ENCODE measurements at regions not wholly inside any gene's neighbourhood (a gene's known extent, or its start where the extent isn't known, plus 50 kb on each side); places are given as distances from the start of the nearest gene placed in this dataset.

GRCh38 chrX:18065956-18066355 lies 154.7 kb downstream of the BEND2 start:
- no peak overlapping the region for H3K4me3 ChIP-seq (replicated peaks; ENCODE audit: low read depth, low read length)
- TF ChIP-seq CTCF (IDR thresholded peaks at IDR 0.05; ENCODE audit: insufficient read depth, low read length, poor library complexity, severe bottlenecking) = no peak
- no peaks in the 10 kb centered on the region for H3K36me3 ChIP-seq (ENCODE audit: control insufficient read depth, insufficient read depth, low read length)
- no peak for DNase-seq (ENCODE audit: extremely low read depth, insufficient read length)
- H3K27me3 ChIP-seq (replicated peaks; ENCODE audit: control insufficient read depth, insufficient read depth, low read length) = no peaks in the 10 kb centered on the region

DNA sequence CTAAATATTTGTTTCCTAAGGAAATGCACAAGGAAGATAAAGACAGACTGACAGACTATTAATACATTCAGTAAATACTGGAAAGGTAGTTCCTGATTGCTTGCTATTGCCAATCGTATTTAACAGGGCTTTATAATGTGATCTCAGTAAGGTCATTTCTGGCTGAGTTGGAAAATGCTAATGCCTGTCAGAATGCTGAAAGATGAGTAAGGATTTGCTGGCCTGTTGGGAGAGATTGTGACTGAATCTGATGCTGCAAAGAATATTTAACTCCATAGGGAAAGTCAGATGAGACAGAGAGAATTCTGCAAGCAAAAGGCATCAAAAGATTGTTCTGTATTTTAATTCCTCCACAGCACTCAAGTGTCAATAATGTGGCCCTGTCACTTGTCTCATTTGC lies 169.0 kb downstream of the BEND2 start:
- Histone ChIP-seq H3K27me3 (replicated peaks; ENCODE audit: control insufficient read depth, insufficient read depth, low read length) (no peaks in the 10 kb centered on the region), H3K36me3 (ENCODE audit: control insufficient read depth, insufficient read depth, low read length) (no peaks in the 10 kb centered on the region), H3K4me3 (replicated peaks; ENCODE audit: low read depth, low read length) (no peak overlapping the region)
- no peak for DNase-seq (ENCODE audit: extremely low read depth, insufficient read length)
- TF ChIP-seq CTCF (IDR thresholded peaks at IDR 0.05; ENCODE audit: insufficient read depth, low read length, poor library complexity, severe bottlenecking) = no peak

DNA sequence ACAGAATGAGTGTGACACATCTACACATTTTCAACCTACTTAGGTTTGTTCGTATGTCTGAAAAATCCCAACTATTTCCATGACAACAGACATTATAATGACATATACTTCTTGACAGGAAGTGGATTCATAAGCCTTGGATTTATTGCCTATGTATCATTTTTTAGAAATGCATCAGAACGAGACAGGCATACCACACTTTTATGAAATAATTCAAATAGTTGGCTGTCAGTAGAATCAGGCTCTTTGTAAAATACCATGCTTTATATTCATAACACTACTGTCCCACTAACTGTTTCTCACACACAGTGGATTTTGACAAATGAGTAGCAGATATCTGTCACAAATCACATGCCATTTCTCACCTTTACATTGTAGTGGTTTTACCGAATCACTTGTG lies 173.2 kb downstream of the BEND2 start:
- Histone ChIP-seq H3K27me3 (replicated peaks; ENCODE audit: control insufficient read depth, insufficient read depth, low read length) (no peaks in the 10 kb centered on the region), H3K4me3 (replicated peaks; ENCODE audit: low read depth, low read length) (no peak overlapping the region), H3K36me3 (ENCODE audit: control insufficient read depth, insufficient read depth, low read length) (no peaks in the 10 kb centered on the region)
- DNase-seq (ENCODE audit: extremely low read depth, insufficient read length) = no peak
- no peak for TF ChIP-seq CTCF (IDR thresholded peaks at IDR 0.05; ENCODE audit: insufficient read depth, low read length, poor library complexity, severe bottlenecking)

DNA sequence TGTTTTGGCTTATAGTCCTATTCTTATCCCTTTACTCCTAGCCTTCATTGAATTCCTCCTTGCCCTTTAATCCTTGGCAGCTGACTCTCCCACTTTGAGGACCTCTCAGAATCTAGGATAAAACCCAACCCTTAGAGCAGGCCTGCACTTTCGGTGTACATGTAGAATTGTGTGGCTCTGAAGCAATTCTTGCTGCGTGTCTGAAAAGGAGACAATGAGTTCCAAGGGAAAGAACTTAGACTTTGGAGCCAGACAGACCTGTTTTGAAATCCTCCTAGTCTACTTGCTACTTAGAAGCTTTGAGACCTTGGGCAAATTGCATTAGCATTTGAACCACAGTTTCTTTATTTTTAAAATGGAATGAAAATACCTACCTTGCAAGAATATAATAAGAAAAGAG lies 175.2 kb downstream of the BEND2 start:
- TF ChIP-seq CTCF (IDR thresholded peaks at IDR 0.05; ENCODE audit: insufficient read depth, low read length, poor library complexity, severe bottlenecking) = no peak
- H3K27me3 ChIP-seq (replicated peaks; ENCODE audit: control insufficient read depth, insufficient read depth, low read length) = no peaks in the 10 kb centered on the region
- no peak for DNase-seq (ENCODE audit: extremely low read depth, insufficient read length)
- H3K36me3 ChIP-seq (ENCODE audit: control insufficient read depth, insufficient read depth, low read length) = no peaks in the 10 kb centered on the region
- no peak overlapping the region for H3K4me3 ChIP-seq (replicated peaks; ENCODE audit: low read depth, low read length)

- no peaks in the 10 kb centered on the region for H3K36me3 ChIP-seq (ENCODE audit: control insufficient read depth, insufficient read depth, low read length)
- H3K4me3 ChIP-seq (replicated peaks; ENCODE audit: low read depth, low read length) = no peak overlapping the region
- TF ChIP-seq CTCF (IDR thresholded peaks at IDR 0.05; ENCODE audit: insufficient read depth, low read length, poor library complexity, severe bottlenecking) = no peak
- H3K27me3 ChIP-seq (replicated peaks; ENCODE audit: control insufficient read depth, insufficient read depth, low read length) = no peaks in the 10 kb centered on the region
- no peak for DNase-seq (ENCODE audit: extremely low read depth, insufficient read length)
Observed at GRCh38 chrX:18042776-18043175, 177.9 kb downstream of the BEND2 start.

DNA sequence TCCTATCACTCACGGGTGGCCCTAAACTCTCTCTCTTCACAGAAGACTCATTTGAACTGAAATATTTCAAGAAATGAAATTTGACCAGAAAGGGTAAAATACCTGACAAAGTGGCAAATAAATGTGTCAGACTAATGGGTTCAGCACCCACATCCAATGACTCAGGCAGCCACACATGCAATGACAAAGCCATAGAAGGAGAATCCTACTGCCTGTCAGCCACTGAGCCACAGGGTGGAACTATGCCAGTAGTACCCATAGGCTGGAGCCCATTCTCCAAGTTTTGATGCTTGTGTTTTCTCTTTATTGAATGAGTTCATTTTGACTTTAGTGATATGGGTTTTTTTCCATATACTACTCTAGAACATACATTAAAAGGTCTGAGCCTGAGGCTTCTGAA lies 179.0 kb downstream of the BEND2 start:
- DNase-seq (ENCODE audit: extremely low read depth, insufficient read length) = no peak
- Histone ChIP-seq H3K36me3 (ENCODE audit: control insufficient read depth, insufficient read depth, low read length) (no peaks in the 10 kb centered on the region), H3K4me3 (replicated peaks; ENCODE audit: low read depth, low read length) (no peak overlapping the region), H3K27me3 (replicated peaks; ENCODE audit: control insufficient read depth, insufficient read depth, low read length) (no peaks in the 10 kb centered on the region)
- TF ChIP-seq CTCF (IDR thresholded peaks at IDR 0.05; ENCODE audit: insufficient read depth, low read length, poor library complexity, severe bottlenecking) = no peak

Measured in GM06990 (cell line).